Gastrocnemius medialis (tissue), 4 donors: ENCODE measurements at regions not wholly inside any gene's neighbourhood (a gene's known extent, or its start where the extent isn't known, plus 50 kb on each side); places are given as distances from the start of the nearest gene placed in this dataset.

Source experiments
- ATAC-seq, 2 donors: fragments of 150-250 bp; one replicate each; pipeline ENCODE4 v1.9.1; 2016
- DNase-seq, 2 donors: peaks; one replicate each; pipeline ENCODE4 v3.0.0-alpha.2; 2019
- H3K27ac ChIP-seq, 4 donors: fragments of 200-600 bp; sonication (generic); 1 replicate in 1 of 4; 2 replicates in 3 of 4; pipeline ENCODE4 v1.5.1; 2016 to 2018; ENCODE audit warnings: mild to moderate bottlenecking in 2 of 4, moderate library complexity in 1 of 4
- H3K27me3 ChIP-seq, 3 donors: fragments of 200-600 bp; sonication (generic) in 2 of 3; 1 replicate in 1 of 3; 2 replicates in 2 of 3; pipeline versions ENCODE4 v1.5.1 to v1.6.0; 2016 to 2019; ENCODE audit warnings: mild to moderate bottlenecking in 1 of 3, moderate library complexity in 1 of 3
- H3K36me3 ChIP-seq, 2 donors: fragments of 200-600 bp; sonication (generic) in 1 of 2; one replicate each; pipeline ENCODE4 v1.5.1; 2017 to 2018
- H3K4me1 ChIP-seq, 2 donors: fragments of 200-600 bp; sonication (generic) in 1 of 2; one replicate each; pipeline ENCODE4 v1.5.1; 2016 to 2017; ENCODE audit warnings: mild to moderate bottlenecking in 2 of 2
- H3K4me3 ChIP-seq, 4 donors: fragments of 200-600 bp; sonication (generic) in 3 of 4; 1 replicate in 1 of 4; 2 replicates in 3 of 4; pipeline ENCODE4 v1.5.1; 2016 to 2019; ENCODE audit warnings: mild to moderate bottlenecking in 2 of 4
- H3K9me3 ChIP-seq, 3 donors: fragments of 200-600 bp; sonication (generic) in 2 of 3; 1 replicate in 1 of 3; 2 replicates in 2 of 3; pipeline ENCODE4 v1.5.1; 2016 to 2019
- CTCF ChIP-seq, 5 experiments: fragments of 450-650 bp in 3 of 5; fragments of 200-600 bp in 2 of 5; sonication (generic) in 2 of 5; IDR thresholded peaks in 4 of 5; conservative IDR thresholded peaks in 1 of 5; 1 replicate in 4 of 5; 2 replicates in 1 of 5; pipeline ENCODE4 v1.5.1; 2016 to 2019; ENCODE audit warnings: antibody characterized with exemption in 5 of 5, mild to moderate bottlenecking in 3 of 5, moderate library complexity in 3 of 5
- POLR2A ChIP-seq, 2 donors: fragments of 450-650 bp; IDR thresholded peaks; one replicate each; pipeline ENCODE4 v1.6.1; 2017; ENCODE audit warnings: antibody characterized with exemption in 2 of 2, mild to moderate bottlenecking in 2 of 2, moderate library complexity in 2 of 2
- in situ Hi-C, 4 donors: fragments of 200-750 bp; cut with MboI; loops; one replicate each; pipeline versions ENCODE4 v1.15.0 to v1.8.0; 2017; ENCODE audit warnings: low sequenced_read_pairs in 4 of 4
- intact Hi-C: fragments of 100-400 bp; cut with DNase I; formaldehyde crosslinking; loops from one replicate; pipeline ENCODE4 v1.15.1; 2023; ENCODE audit warnings: low total_unique reads

- intact Hi-C loops (no loop called here), in situ Hi-C loops (no loop called here)
- Histone ChIP-seq H3K36me3 (no peaks in the 10 kb centered on the region), H3K4me1 (no peaks in the 10 kb centered on the region), H3K27ac (no peak overlapping the region), H3K27me3 (no peaks in the 10 kb centered on the region), H3K9me3 (no peaks in the 10 kb centered on the region), H3K4me3 (no peak overlapping the region)
- DNase-seq, result no peak
- no peak for ATAC-seq
- TF ChIP-seq CTCF (IDR thresholded peaks at IDR 0.05 in 4 of 5, conservative IDR thresholded peaks at IDR 0.05 in 1 of 5) (no peak), POLR2A (IDR thresholded peaks at IDR 0.05) (no peak)
These were observed 285.6 kb upstream of the COL8A1 start for GRCh38 chr3:99352811-99353210.

- no peak overlapping the region for H3K4me3 ChIP-seq
- H3K27ac ChIP-seq, result no peak overlapping the region
- H3K9me3 ChIP-seq, result no peaks in the 10 kb centered on the region
- no peaks in the 10 kb centered on the region for H3K36me3 ChIP-seq
- no peak for TF ChIP-seq POLR2A (IDR thresholded peaks at IDR 0.05)
- TF ChIP-seq CTCF (IDR thresholded peaks at IDR 0.05 in 4 of 5, conservative IDR thresholded peaks at IDR 0.05 in 1 of 5), result no peak
- DNase-seq (no peak), ATAC-seq (no peak)
- no peaks in the 10 kb centered on the region for H3K27me3 ChIP-seq
- in situ Hi-C loops (no loop called here), intact Hi-C loops (no loop called here)
- no peaks in the 10 kb centered on the region for H3K4me1 ChIP-seq
These were observed 287.3 kb upstream of the COL8A1 start for GRCh38 chr3:99351122-99351521.

- no peak for TF ChIP-seq CTCF (IDR thresholded peaks at IDR 0.05 in 4 of 5, conservative IDR thresholded peaks at IDR 0.05 in 1 of 5)
- no peak for TF ChIP-seq POLR2A (IDR thresholded peaks at IDR 0.05)
- ATAC-seq, result no peak
- no peaks in the 10 kb centered on the region for H3K36me3 ChIP-seq
- H3K4me1 ChIP-seq, result no peaks in the 10 kb centered on the region
- no peak overlapping the region for H3K27ac ChIP-seq
- H3K4me3 ChIP-seq, result no peak overlapping the region
- H3K9me3 ChIP-seq, result no peaks in the 10 kb centered on the region
- DNase-seq, result no peak
- intact Hi-C loops, result no loop called here
- in situ Hi-C loops, result no loop called here
- H3K27me3 ChIP-seq, result no peaks in the 10 kb centered on the region
These were observed 289.9 kb upstream of the COL8A1 start for GRCh38 chr3:99348451-99348850.

GRCh38 chr3:99344216-99344615, 294.2 kb upstream of the COL8A1 start:
- H3K36me3 ChIP-seq, result no peaks in the 10 kb centered on the region
- TF ChIP-seq POLR2A (IDR thresholded peaks at IDR 0.05) (no peak), CTCF (IDR thresholded peaks at IDR 0.05 in 4 of 5, conservative IDR thresholded peaks at IDR 0.05 in 1 of 5) (no peak)
- no peaks in the 10 kb centered on the region for H3K4me1 ChIP-seq
- H3K27me3 ChIP-seq, result no peaks in the 10 kb centered on the region
- no peaks in the 10 kb centered on the region for H3K9me3 ChIP-seq
- in situ Hi-C loops, result no loop called here
- H3K27ac ChIP-seq, result no peak overlapping the region
- no peak for ATAC-seq
- DNase-seq, result no peak
- intact Hi-C loops, result no loop called here
- H3K4me3 ChIP-seq, result no peak overlapping the region

- DNase-seq (no peak), ATAC-seq (no peak)
- Histone ChIP-seq H3K9me3 (no peaks in the 10 kb centered on the region), H3K36me3 (no peaks in the 10 kb centered on the region), H3K27me3 (no peaks in the 10 kb centered on the region), H3K4me3 (no peak overlapping the region), H3K27ac (no peak overlapping the region), H3K4me1 (no peaks in the 10 kb centered on the region)
- in situ Hi-C loops (no loop called here), intact Hi-C loops (no loop called here)
- TF ChIP-seq POLR2A (IDR thresholded peaks at IDR 0.05) (no peak), CTCF (IDR thresholded peaks at IDR 0.05 in 4 of 5, conservative IDR thresholded peaks at IDR 0.05 in 1 of 5) (no peak)
These were observed 296.0 kb upstream of the COL8A1 start for GRCh38 chr3:99342383-99342782.
